Liver (tissue), 3 donors: ENCODE measurements at regions not wholly inside any gene's neighbourhood (a gene's known extent, or its start where the extent isn't known, plus 50 kb on each side); places are given as distances from the start of the nearest gene placed in this dataset.

Source experiments
- FOXA1 ChIP-seq: IDR thresholded peaks from 2 replicates; pipeline ENCODE4 v1.6.1; 2016; ENCODE audit warnings: antibody characterized with exemption
- JUND ChIP-seq, 2 donors: IDR thresholded peaks; 2 replicates each; pipeline ENCODE4 v1.6.1; 2016; ENCODE audit warnings: antibody characterized with exemption in 2 of 2
- RXRA ChIP-seq, 2 donors: IDR thresholded peaks; 2 replicates each; pipeline ENCODE4 v1.6.1; 2017 to 2018; ENCODE audit warnings: antibody characterized with exemption in 2 of 2, mild to moderate bottlenecking in 1 of 2
- SP1 ChIP-seq: IDR thresholded peaks from 2 replicates; pipeline ENCODE4 v1.6.1; 2018; ENCODE audit warnings: antibody characterized with exemption, mild to moderate bottlenecking
- TF ChIP-seq, protein P1 (sequence below): fragments of 150-350 bp; IDR thresholded peaks from 2 replicates; pipeline ENCODE4 v1.5.1; 2017; ENCODE audit warnings: improper control_type of control experiment, low read depth, low read length; ENCODE audit not compliant: missing input control
- TF ChIP-seq, protein P2 (sequence below): IDR thresholded peaks from 2 replicates; pipeline ENCODE4 v1.6.1; 2016; ENCODE audit warnings: antibody characterized with exemption
- TF ChIP-seq, protein P3 (sequence below): IDR thresholded peaks from 2 replicates; pipeline ENCODE4 v1.6.1; 2016; ENCODE audit warnings: antibody characterized with exemption, mild to moderate bottlenecking
- TF ChIP-seq, protein P4 (sequence below): IDR thresholded peaks from 2 replicates; pipeline ENCODE4 v1.6.1; 2016; ENCODE audit warnings: antibody characterized with exemption
- TF ChIP-seq, protein P5 (sequence below): IDR thresholded peaks from 2 replicates; pipeline ENCODE4 v1.6.1; 2016; ENCODE audit warnings: antibody characterized with exemption
- donor health status: healthy.
- donor health status: healthy.

DNA sequence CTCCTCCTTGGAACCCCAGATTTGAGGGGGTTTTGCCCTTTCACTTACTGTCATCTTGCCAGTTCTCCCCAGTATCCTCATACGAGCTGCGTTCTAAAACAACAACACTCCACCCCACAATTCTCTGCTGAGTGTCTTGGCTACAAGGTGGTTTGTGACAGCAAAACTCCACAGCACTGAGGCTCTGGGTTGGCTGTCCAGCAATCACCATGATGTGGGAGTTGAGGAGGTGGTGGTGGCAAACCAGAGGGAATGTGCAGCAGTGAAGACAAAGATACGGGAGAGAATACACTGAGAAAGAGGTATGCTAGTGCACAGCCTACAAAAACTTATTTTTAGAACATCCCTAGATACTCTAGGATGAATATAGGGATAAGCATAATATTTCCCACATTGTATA lies 335.0 kb downstream of the C11orf87 start:
- TF ChIP-seq RXRA (IDR thresholded peaks at IDR 0.05) (no peak), JUND (IDR thresholded peaks at IDR 0.05) (no peak), SP1 (no peak), FOXA1 (no peak)
- TF ChIP-seq, protein P1, sequence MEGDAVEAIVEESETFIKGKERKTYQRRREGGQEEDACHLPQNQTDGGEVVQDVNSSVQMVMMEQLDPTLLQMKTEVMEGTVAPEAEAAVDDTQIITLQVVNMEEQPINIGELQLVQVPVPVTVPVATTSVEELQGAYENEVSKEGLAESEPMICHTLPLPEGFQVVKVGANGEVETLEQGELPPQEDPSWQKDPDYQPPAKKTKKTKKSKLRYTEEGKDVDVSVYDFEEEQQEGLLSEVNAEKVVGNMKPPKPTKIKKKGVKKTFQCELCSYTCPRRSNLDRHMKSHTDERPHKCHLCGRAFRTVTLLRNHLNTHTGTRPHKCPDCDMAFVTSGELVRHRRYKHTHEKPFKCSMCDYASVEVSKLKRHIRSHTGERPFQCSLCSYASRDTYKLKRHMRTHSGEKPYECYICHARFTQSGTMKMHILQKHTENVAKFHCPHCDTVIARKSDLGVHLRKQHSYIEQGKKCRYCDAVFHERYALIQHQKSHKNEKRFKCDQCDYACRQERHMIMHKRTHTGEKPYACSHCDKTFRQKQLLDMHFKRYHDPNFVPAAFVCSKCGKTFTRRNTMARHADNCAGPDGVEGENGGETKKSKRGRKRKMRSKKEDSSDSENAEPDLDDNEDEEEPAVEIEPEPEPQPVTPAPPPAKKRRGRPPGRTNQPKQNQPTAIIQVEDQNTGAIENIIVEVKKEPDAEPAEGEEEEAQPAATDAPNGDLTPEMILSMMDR = no peak
- TF ChIP-seq, protein P2, sequence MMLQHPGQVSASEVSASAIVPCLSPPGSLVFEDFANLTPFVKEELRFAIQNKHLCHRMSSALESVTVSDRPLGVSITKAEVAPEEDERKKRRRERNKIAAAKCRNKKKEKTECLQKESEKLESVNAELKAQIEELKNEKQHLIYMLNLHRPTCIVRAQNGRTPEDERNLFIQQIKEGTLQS = no peak
- TF ChIP-seq, protein P3, sequence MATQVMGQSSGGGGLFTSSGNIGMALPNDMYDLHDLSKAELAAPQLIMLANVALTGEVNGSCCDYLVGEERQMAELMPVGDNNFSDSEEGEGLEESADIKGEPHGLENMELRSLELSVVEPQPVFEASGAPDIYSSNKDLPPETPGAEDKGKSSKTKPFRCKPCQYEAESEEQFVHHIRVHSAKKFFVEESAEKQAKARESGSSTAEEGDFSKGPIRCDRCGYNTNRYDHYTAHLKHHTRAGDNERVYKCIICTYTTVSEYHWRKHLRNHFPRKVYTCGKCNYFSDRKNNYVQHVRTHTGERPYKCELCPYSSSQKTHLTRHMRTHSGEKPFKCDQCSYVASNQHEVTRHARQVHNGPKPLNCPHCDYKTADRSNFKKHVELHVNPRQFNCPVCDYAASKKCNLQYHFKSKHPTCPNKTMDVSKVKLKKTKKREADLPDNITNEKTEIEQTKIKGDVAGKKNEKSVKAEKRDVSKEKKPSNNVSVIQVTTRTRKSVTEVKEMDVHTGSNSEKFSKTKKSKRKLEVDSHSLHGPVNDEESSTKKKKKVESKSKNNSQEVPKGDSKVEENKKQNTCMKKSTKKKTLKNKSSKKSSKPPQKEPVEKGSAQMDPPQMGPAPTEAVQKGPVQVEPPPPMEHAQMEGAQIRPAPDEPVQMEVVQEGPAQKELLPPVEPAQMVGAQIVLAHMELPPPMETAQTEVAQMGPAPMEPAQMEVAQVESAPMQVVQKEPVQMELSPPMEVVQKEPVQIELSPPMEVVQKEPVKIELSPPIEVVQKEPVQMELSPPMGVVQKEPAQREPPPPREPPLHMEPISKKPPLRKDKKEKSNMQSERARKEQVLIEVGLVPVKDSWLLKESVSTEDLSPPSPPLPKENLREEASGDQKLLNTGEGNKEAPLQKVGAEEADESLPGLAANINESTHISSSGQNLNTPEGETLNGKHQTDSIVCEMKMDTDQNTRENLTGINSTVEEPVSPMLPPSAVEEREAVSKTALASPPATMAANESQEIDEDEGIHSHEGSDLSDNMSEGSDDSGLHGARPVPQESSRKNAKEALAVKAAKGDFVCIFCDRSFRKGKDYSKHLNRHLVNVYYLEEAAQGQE = no peak
- TF ChIP-seq, protein P4, sequence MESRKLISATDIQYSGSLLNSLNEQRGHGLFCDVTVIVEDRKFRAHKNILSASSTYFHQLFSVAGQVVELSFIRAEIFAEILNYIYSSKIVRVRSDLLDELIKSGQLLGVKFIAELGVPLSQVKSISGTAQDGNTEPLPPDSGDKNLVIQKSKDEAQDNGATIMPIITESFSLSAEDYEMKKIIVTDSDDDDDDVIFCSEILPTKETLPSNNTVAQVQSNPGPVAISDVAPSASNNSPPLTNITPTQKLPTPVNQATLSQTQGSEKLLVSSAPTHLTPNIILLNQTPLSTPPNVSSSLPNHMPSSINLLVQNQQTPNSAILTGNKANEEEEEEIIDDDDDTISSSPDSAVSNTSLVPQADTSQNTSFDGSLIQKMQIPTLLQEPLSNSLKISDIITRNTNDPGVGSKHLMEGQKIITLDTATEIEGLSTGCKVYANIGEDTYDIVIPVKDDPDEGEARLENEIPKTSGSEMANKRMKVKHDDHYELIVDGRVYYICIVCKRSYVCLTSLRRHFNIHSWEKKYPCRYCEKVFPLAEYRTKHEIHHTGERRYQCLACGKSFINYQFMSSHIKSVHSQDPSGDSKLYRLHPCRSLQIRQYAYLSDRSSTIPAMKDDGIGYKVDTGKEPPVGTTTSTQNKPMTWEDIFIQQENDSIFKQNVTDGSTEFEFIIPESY = no peak
- TF ChIP-seq, protein P5, sequence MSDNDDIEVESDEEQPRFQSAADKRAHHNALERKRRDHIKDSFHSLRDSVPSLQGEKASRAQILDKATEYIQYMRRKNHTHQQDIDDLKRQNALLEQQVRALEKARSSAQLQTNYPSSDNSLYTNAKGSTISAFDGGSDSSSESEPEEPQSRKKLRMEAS = no peak
